Transverse colon (tissue), 4 donors: ENCODE measurements at regions not wholly inside any gene's neighbourhood (a gene's known extent, or its start where the extent isn't known, plus 50 kb on each side); places are given as distances from the start of the nearest gene placed in this dataset.

Experiments used
- DNase-seq: peaks from one replicate; pipeline ENCODE4 v3.0.0-alpha.2; 2019
- H3K27ac ChIP-seq, 4 donors: fragments of 200-600 bp; sonication (generic); 2 replicates each; pipeline ENCODE4 v1.5.1; 2016 to 2018; ENCODE audit warnings: inconsistent platforms in 4 of 4
- H3K27me3 ChIP-seq: fragments of 200-600 bp; sonication (generic); 2 replicates; pipeline ENCODE4 v1.5.1; 2017; ENCODE audit warnings: inconsistent platforms
- H3K36me3 ChIP-seq, 4 donors: fragments of 200-600 bp; sonication (generic); 2 replicates each; pipeline ENCODE4 v1.5.1; 2017 to 2019; ENCODE audit warnings: inconsistent platforms in 4 of 4
- H3K4me1 ChIP-seq, 4 donors: fragments of 200-600 bp; sonication (generic); 2 replicates each; pipeline ENCODE4 v1.5.1; 2017 to 2020; ENCODE audit warnings: inconsistent platforms in 4 of 4
- H3K4me3 ChIP-seq, 4 donors: fragments of 200-600 bp; sonication (generic); 1 replicate in 1 of 4; 2 replicates in 3 of 4; pipeline versions ENCODE4 v1.5.1 to v1.6.1; 2017 to 2019; ENCODE audit warnings: inconsistent platforms in 4 of 4
- H3K9me3 ChIP-seq, 2 donors: fragments of 200-600 bp; sonication (generic); 2 replicates each; pipeline ENCODE4 v1.5.1; 2017 to 2019; ENCODE audit warnings: inconsistent platforms in 2 of 2
- EP300 ChIP-seq: sonication (generic); formaldehyde crosslinking; IDR thresholded peaks from one replicate; pipeline ENCODE4 v1.6.1; 2017; ENCODE audit warnings: antibody characterized with exemption, low read depth
- POLR2A ChIP-seq: fragments of 450-650 bp; IDR thresholded peaks from one replicate; pipeline ENCODE4 v1.6.1; 2016; ENCODE audit warnings: antibody characterized with exemption, mild to moderate bottlenecking, moderate library complexity
- POLR2AphosphoS5 ChIP-seq, 3 donors: sonication (generic); formaldehyde crosslinking; IDR thresholded peaks; one replicate each; pipeline ENCODE4 v1.6.1; 2016; ENCODE audit warnings: antibody characterized with exemption in 3 of 3
- WGBS, 2 donors: methylation state at CpG; one replicate each; pipeline ENCODE4 v1.1.5; 2018; ENCODE audit warnings: low coverage in 1 of 2; 5-methylcytosine and 5-hydroxymethylcytosine counted together
- in situ Hi-C, 4 donors: fragments of 200-750 bp; cut with MboI; loops; one replicate each; pipeline versions ENCODE4 v1.15.0 to v1.15.1; 2017; ENCODE audit warnings: low sequenced_read_pairs in 3 of 4, low pct_ligation_motif_present in 1 of 4, low pct_unique_long_range_greater_than_20kb in 1 of 4
- intact Hi-C: fragments of 100-400 bp; cut with DNase I; formaldehyde crosslinking; loops from one replicate; pipeline ENCODE4 v1.15.1; 2023; ENCODE audit warnings: low total_unique reads
- TF ChIP-seq, protein P1 (sequence below), 5 experiments: fragments of 200-600 bp in 3 of 5; fragments of 450-650 bp in 2 of 5; sonication (generic) in 3 of 5; IDR thresholded peaks; 1 replicate in 2 of 5; 2 replicates in 3 of 5; pipeline ENCODE4 v1.5.1; 2016 to 2017; ENCODE audit warnings: antibody characterized with exemption in 5 of 5, inconsistent platforms in 3 of 5, mild to moderate bottlenecking in 2 of 5, moderate library complexity in 1 of 5

DNA sequence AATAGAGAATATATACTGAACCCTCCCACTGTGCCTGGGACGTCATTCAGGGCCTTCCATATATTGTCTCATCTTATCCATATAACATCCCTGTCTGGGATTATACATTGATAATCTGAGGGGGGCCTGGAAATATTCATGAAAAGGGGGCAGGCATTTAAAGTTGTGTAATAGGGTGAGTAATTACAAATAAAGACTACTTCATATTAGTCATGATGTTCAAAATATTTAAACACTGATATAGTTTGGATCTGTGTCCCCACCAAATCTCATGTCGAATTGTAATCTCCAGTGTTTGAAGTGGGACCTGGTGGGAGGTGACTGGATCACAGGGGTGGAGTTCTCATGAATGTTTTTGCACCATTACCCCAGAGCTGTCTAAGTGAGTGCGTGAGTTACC, 97.8 kb downstream of the AQP9 start:
- no peak for TF ChIP-seq EP300
- TF ChIP-seq POLR2AphosphoS5 (IDR thresholded peaks at IDR 0.05): no peak
- TF ChIP-seq, protein P1, sequence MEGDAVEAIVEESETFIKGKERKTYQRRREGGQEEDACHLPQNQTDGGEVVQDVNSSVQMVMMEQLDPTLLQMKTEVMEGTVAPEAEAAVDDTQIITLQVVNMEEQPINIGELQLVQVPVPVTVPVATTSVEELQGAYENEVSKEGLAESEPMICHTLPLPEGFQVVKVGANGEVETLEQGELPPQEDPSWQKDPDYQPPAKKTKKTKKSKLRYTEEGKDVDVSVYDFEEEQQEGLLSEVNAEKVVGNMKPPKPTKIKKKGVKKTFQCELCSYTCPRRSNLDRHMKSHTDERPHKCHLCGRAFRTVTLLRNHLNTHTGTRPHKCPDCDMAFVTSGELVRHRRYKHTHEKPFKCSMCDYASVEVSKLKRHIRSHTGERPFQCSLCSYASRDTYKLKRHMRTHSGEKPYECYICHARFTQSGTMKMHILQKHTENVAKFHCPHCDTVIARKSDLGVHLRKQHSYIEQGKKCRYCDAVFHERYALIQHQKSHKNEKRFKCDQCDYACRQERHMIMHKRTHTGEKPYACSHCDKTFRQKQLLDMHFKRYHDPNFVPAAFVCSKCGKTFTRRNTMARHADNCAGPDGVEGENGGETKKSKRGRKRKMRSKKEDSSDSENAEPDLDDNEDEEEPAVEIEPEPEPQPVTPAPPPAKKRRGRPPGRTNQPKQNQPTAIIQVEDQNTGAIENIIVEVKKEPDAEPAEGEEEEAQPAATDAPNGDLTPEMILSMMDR (IDR thresholded peaks at IDR 0.05): no peak
- no peak for TF ChIP-seq POLR2A
- WGBS, 2 donors: 80 to 88% methylated on average over 2 to 3 of the region's 3 CpGs
- no peak for DNase-seq
- in situ Hi-C loops: loop anchor here in 1 of 4 donors (25.0 kb wide), 1 partner anchor 526 kb away; the partner anchor contains the start of gene MINDY2
- H3K9me3 ChIP-seq: no peaks in the 10 kb centered on the region
- H3K27me3 ChIP-seq: no peaks in the 10 kb centered on the region
- no peaks in the 10 kb centered on the region for H3K36me3 ChIP-seq
- no peaks in the 10 kb centered on the region for H3K4me1 ChIP-seq
- no peak overlapping the region for H3K27ac ChIP-seq
- H3K4me3 ChIP-seq: no peak overlapping the region
- intact Hi-C loops: no loop called here

DNA sequence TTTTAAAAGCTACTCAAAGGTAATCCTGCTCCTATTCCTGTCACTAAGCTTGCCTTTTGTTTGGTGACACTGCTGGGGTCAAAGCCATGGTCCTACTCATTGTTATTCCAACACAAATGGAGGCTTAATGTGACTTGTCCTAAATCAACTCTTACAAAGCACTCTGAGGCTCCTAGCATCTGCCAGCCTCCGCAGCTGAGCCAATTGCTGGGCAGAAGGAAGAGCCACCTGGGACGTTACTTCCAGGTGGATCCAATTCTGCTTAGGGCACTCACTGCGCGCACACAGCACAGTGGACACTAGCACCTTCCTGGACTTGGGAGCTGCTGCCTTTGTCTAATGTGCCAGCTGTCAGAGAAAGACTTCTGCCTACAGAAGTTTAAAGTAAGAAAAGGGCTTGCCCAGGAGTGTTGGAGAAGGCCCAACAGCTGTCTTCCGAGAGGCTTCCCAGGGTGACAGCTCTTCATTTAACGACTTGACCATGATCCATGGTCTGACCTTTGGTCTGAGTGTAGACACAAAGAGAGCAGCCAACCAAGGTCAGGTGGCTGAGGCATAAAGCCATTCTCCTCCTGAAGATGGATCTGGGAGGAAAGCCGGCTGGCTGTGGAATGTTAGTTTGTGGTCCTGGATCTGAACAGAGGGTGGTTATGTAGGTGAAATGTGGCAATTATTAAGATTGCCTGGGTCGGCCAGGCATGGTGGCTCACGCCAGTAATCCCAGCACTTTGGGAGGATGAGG, 102.2 kb downstream of the AQP9 start:
- DNase-seq: no peak
- H3K36me3 ChIP-seq: no peaks in the 10 kb centered on the region
- intact Hi-C loops (no loop called here), in situ Hi-C loops (loop anchor here in 1 of 4 donors (25.0 kb wide), 1 partner anchor 522 kb away; the partner anchor contains the start of gene MINDY2)
- H3K4me1 ChIP-seq: no peaks in the 10 kb centered on the region
- no peaks in the 10 kb centered on the region for H3K27me3 ChIP-seq
- TF ChIP-seq POLR2AphosphoS5 (IDR thresholded peaks at IDR 0.05): no peak
- TF ChIP-seq EP300: no peak
- TF ChIP-seq, protein P1 (IDR thresholded peaks at IDR 0.05): no peak
- no peak for TF ChIP-seq POLR2A
- H3K9me3 ChIP-seq: no peaks in the 10 kb centered on the region
- H3K27ac ChIP-seq: no peak overlapping the region
- 84% methylated on average over 9 of the region's 9 CpGs; no CpG with 5 or more reads in 1 of the 2 donors for WGBS, 2 donors
- H3K4me3 ChIP-seq: no peak overlapping the region

DNA sequence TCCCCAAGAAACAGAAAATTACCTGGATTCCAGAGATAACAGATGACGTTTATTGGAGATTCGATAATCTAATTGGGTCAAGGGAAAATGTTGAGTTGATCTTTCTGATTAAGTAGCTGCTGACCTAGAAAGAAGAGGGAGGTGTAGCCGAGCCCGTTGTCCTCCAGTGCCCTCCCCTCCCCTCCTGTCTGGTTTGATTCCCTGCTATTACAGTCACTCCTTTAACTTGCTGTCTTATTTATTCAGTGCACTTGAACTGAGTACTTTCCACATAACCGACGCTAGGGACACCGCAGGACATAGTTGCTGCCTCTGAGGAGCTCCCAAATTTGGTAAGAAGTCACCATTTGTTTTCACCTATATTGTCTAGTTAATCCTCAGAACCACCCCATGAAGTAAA, 103.7 kb downstream of the AQP9 start:
- no peaks in the 10 kb centered on the region for H3K27me3 ChIP-seq
- intact Hi-C loops (no loop called here), in situ Hi-C loops (loop anchor here in 1 of 4 donors (25.0 kb wide), 1 partner anchor 520 kb away; the partner anchor contains the start of gene MINDY2)
- DNase-seq: no peak
- 53 to 58% methylated on average over 2 to 7 of the region's 7 CpGs for WGBS, 2 donors
- TF ChIP-seq POLR2AphosphoS5 (IDR thresholded peaks at IDR 0.05): no peak
- TF ChIP-seq, protein P1 (IDR thresholded peaks at IDR 0.05): no peak
- TF ChIP-seq EP300: no peak
- TF ChIP-seq POLR2A: no peak
- no peaks in the 10 kb centered on the region for H3K36me3 ChIP-seq
- H3K4me1 ChIP-seq: no peaks in the 10 kb centered on the region
- no peak overlapping the region for H3K27ac ChIP-seq
- no peak overlapping the region for H3K4me3 ChIP-seq
- no peaks in the 10 kb centered on the region for H3K9me3 ChIP-seq

DNA sequence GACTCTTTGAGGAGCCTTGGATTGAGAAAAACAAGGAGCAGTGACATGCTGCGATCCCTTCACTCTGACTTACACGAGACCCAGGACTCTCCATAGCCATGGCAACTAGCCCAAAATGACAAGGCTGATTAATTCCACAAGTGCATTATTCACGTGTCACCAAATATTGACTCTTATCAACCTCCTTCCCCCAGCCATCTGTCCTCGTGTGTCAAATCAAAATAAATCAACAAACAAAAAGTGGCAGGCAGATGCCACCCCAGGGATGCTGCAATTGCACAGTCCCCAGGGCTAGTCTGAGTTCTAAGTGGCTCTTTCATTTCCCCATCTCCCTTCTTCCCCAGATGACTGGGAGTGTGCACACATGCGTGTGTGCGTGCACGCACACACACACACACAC, 104.9 kb downstream of the AQP9 start:
- intact Hi-C loops (no loop called here), in situ Hi-C loops (loop anchor here in 1 of 4 donors (25.0 kb wide), 1 partner anchor 519 kb away; the partner anchor contains the start of gene MINDY2)
- Histone ChIP-seq H3K27ac (no peak overlapping the region), H3K9me3 (no peaks in the 10 kb centered on the region), H3K4me3 (no peak overlapping the region), H3K27me3 (no peaks in the 10 kb centered on the region), H3K4me1 (no peaks in the 10 kb centered on the region), H3K36me3 (no peaks in the 10 kb centered on the region)
- TF ChIP-seq, protein P1 (IDR thresholded peaks at IDR 0.05): no peak
- TF ChIP-seq POLR2A (no peak), POLR2AphosphoS5 (IDR thresholded peaks at IDR 0.05) (no peak), EP300 (no peak)
- DNase-seq: no peak
- WGBS, 2 donors: 58 to 74% methylated on average over 5 to 7 of the region's 7 CpGs
